HG02884 (cell line): ENCODE measurements at regions not wholly inside any gene's neighbourhood (a gene's known extent, or its start where the extent isn't known, plus 50 kb on each side); places are given as distances from the start of the nearest gene placed in this dataset.

Source experiments
- ATAC-seq: cut with Tn5 transposase; IDR thresholded peaks from one replicate; pipeline ENCODE4 v1.9.1; 2021; ENCODE audit warnings: mild to moderate bottlenecking, moderate library complexity; ENCODE audit not compliant: unreplicated experiment

GRCh38 chr10:6305401-6306321, 102.9 kb downstream of the PFKFB3 start:
- ATAC-seq: no peak

GRCh38 chr10:6306917-6307316, 104.2 kb downstream of the PFKFB3 start:
- ATAC-seq: no peak

GRCh38 chr10:6309816-6310215, 107.1 kb downstream of the PFKFB3 start:
- ATAC-seq: no peak

- no peak for ATAC-seq
These were observed 108.2 kb downstream of the PFKFB3 start for GRCh38 chr10:6310977-6311376.

- ATAC-seq: no peak
These were observed 109.1 kb downstream of the PFKFB3 start for GRCh38 chr10:6311700-6312330.

GRCh38 chr10:6312636-6313035, 109.9 kb downstream of the PFKFB3 start:
- ATAC-seq: no peak

- no peak for ATAC-seq
These were observed 110.6 kb downstream of the PFKFB3 start for GRCh38 chr10:6313111-6313895.

- ATAC-seq: no peak
These were observed 112.0 kb downstream of the PFKFB3 start for GRCh38 chr10:6314620-6315205.

GRCh38 chr10:6319119-6319518, 116.4 kb downstream of the PFKFB3 start:
- ATAC-seq: no peak

- no peak for ATAC-seq
These were observed 117.7 kb downstream of the PFKFB3 start for GRCh38 chr10:6320320-6321010.

GRCh38 chr10:6321880-6322279, 119.1 kb downstream of the PFKFB3 start:
- ATAC-seq: no peak

GRCh38 chr10:6322805-6323204, 120.1 kb downstream of the PFKFB3 start:
- no peak for ATAC-seq

GRCh38 chr10:6327961-6328698, 125.4 kb downstream of the PFKFB3 start:
- ATAC-seq: no peak

GRCh38 chr10:6328699-6329423, 126.1 kb downstream of the PFKFB3 start:
- no peak for ATAC-seq

- ATAC-seq: no peak
These were observed 130.4 kb downstream of the PFKFB3 start for GRCh38 chr10:6333086-6333485.

GRCh38 chr10:6333973-6334372, 131.2 kb downstream of the PFKFB3 start:
- no peak for ATAC-seq

GRCh38 chr10:6336016-6336415, 133.3 kb downstream of the PFKFB3 start:
- no peak for ATAC-seq

GRCh38 chr10:6337382-6337781, 134.7 kb downstream of the PFKFB3 start:
- ATAC-seq: no peak

- ATAC-seq: no peak
These were observed 135.6 kb downstream of the PFKFB3 start for GRCh38 chr10:6338361-6338760.
